ENCODE measurements at regions not wholly inside any gene's neighbourhood (a gene's known extent, or its start where the extent isn't known, plus 50 kb on each side); places are given as distances from the start of the nearest gene placed in this dataset.

- no peak for DNase-seq (ENCODE audit: low spot score)
Observed at GRCh38 chr16:85555719-85556455, 57.2 kb upstream of the GSE1 start.

GRCh38 chr16:85556456-85557082 lies 56.6 kb upstream of the GSE1 start:
- DNase-seq (ENCODE audit: low spot score), result no peak

- no peak for DNase-seq (ENCODE audit: low spot score)
Observed at GRCh38 chr16:85557083-85557970, 55.8 kb upstream of the GSE1 start.

- DNase-seq (ENCODE audit: low spot score), result peak; percentile 72
Observed at GRCh38 chr16:85557971-85558657, 55.0 kb upstream of the GSE1 start.

- DNase-seq (ENCODE audit: low spot score), result no peak
Observed at GRCh38 chr16:85560932-85561247, 52.2 kb upstream of the GSE1 start.

- DNase-seq (ENCODE audit: low spot score), result no peak
Observed at GRCh38 chr16:85561248-85562092, 51.7 kb upstream of the GSE1 start.

GRCh38 chr16:85562093-85562786 lies 50.9 kb upstream of the GSE1 start:
- no peak for DNase-seq (ENCODE audit: low spot score)

GRCh38 chr16:85563034-85563433 lies 50.1 kb upstream of the GSE1 start:
- no peak for DNase-seq (ENCODE audit: low spot score)

Measured in mucosa of gallbladder (tissue), 1 donor.